ENCODE measurements at regions not wholly inside any gene's neighbourhood (a gene's known extent, or its start where the extent isn't known, plus 50 kb on each side); places are given as distances from the start of the nearest gene placed in this dataset.

- H3K4me3 Mint-ChIP-seq = no peak overlapping the region
- no peaks in the 10 kb centered on the region for H3K4me1 Mint-ChIP-seq (ENCODE audit: low read depth)
- H3K36me3 Mint-ChIP-seq (ENCODE audit: low read depth) = no peaks in the 10 kb centered on the region
- DNase-seq = no peak
- no peak overlapping the region for H3K27ac Mint-ChIP-seq
- no peaks in the 10 kb centered on the region for H3K9me3 Mint-ChIP-seq
- peaks cover 8% of the 10 kb centered on the region for H3K27me3 Mint-ChIP-seq
These were observed 222.7 kb downstream of the C16orf95 start for GRCh38 chr16:87094556-87094865.

DNA sequence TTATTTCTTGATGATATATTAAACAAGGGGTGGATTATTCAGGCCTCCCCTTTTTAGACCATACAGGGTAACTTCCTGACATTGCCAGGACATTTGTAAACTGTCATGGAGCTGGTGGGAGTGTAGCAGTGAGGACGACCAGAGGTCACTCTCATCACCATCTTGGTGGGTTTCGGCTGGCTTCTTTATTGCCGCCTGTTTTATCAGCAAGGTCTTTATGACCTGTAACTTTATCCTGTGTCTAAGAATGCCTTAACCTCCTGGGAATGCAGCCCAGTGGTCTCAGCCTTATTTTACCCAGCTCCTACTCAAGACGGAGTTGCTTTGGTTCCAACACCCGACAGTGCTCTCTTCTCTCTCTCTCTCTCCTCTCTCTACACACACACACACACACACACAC, 221.9 kb downstream of the C16orf95 start:
- Mint-ChIP-seq H3K4me1 (ENCODE audit: low read depth) (no peaks in the 10 kb centered on the region), H3K27ac (no peak overlapping the region), H3K9me3 (no peaks in the 10 kb centered on the region), H3K4me3 (no peak overlapping the region), H3K36me3 (ENCODE audit: low read depth) (no peaks in the 10 kb centered on the region), H3K27me3 (peaks cover 8% of the 10 kb centered on the region)
- no peak for DNase-seq

- no peak overlapping the region for H3K4me3 Mint-ChIP-seq
- H3K4me1 Mint-ChIP-seq (ENCODE audit: low read depth) = no peaks in the 10 kb centered on the region
These were observed 220.4 kb downstream of the C16orf95 start for GRCh38 chr16:87096746-87097333.

GRCh38 chr16:87098361-87098760, 218.8 kb downstream of the C16orf95 start:
- no peak for DNase-seq
- Mint-ChIP-seq H3K27ac (no peak overlapping the region), H3K4me3 (no peak overlapping the region), H3K4me1 (ENCODE audit: low read depth) (no peaks in the 10 kb centered on the region), H3K27me3 (peaks cover 4% of the 10 kb centered on the region), H3K36me3 (ENCODE audit: low read depth) (no peaks in the 10 kb centered on the region), H3K9me3 (no peaks in the 10 kb centered on the region)

More at GRCh38 chr16:87096746-87097333, 220.4 kb downstream of the C16orf95 start:
- Mint-ChIP-seq H3K27me3 (peaks cover 4% of the 10 kb centered on the region), H3K27ac (no peak overlapping the region), H3K36me3 (ENCODE audit: low read depth) (no peaks in the 10 kb centered on the region), H3K9me3 (no peaks in the 10 kb centered on the region)
- DNase-seq = no peak

DNA sequence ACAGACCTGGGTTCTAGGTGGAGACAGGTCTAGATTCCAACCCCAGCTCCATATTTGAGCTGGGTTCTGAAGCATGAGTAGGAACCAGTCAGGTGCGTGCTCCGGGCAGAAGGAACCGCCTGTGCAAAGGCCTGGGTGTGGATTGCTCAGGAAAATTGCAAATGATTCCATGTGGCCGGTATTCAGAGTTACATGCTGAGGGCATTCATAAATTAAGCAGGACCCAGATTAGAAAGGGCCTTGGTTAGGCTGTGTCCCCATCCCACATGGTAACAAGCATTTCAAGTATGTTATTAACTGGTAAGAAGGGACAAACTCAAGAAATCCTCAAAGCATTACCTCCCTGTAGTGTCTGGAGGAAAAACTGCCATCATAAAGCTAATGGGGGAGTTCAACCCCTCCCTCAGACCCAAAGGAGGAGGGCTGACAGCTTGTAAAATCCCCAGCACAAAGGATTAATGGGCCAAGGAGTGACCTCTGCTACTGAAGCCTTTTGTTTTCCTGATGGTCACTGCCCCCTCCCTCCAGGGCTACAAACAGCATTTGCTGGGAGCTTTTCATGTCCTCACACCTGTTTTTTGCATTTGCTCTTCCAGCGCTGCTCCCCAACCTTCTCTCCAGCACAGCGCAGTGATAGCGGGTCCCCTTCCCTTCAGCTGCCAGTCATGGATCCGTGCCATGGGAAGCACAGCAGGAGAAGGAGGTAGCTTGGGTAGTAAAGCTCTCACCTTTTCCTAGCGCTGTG, 218.0 kb downstream of the C16orf95 start:
- Mint-ChIP-seq H3K9me3 (peaks cover under 1% of the 10 kb centered on the region), H3K27me3 (peaks cover 4% of the 10 kb centered on the region), H3K27ac (no peak overlapping the region), H3K36me3 (ENCODE audit: low read depth) (no peaks in the 10 kb centered on the region), H3K4me1 (ENCODE audit: low read depth) (no peaks in the 10 kb centered on the region), H3K4me3 (no peak overlapping the region)
- DNase-seq = no peak

DNA sequence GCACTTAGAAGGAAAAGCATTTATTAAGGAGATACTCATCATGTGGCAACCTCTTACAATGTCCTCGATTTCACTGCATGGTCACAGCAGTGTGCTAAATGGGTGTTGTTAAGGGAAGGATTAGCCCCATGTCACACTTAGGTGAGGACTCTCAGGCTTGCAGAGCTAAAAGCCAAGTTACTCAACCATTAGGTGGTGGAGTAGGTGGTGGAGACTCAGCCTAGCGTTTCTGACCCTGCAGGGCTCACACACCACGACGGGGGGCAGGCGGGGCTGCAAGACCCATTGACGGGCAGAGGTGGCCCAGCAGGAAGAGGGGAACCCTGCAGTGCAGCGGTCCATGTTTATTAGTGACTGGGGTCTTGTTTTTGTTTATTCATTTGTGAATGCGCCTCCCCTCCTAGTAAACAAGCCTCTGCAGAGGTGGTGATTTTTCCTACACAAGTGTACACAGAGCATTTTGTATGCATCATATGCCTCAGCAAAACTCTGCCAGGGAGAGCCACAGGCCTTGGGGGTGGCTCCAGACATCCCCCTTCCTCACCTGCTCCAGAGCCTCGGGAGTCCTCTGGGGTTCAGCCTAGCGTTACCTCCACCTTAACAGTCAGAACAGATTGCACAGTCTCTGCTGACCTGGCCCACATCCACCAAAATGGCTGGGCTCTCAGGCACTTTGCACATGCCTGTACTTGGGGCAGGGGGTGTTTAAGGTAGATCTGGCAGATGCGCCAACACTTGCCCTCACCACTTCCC, 216.7 kb downstream of the C16orf95 start:
- Mint-ChIP-seq H3K36me3 (ENCODE audit: low read depth) (no peaks in the 10 kb centered on the region), H3K4me1 (ENCODE audit: low read depth) (no peaks in the 10 kb centered on the region), H3K4me3 (no peak overlapping the region), H3K27ac (no peak overlapping the region), H3K27me3 (peaks cover 4% of the 10 kb centered on the region), H3K9me3 (peaks cover 2% of the 10 kb centered on the region)
- DNase-seq = no peak

- no peaks in the 10 kb centered on the region for H3K36me3 Mint-ChIP-seq (ENCODE audit: low read depth)
- H3K27me3 Mint-ChIP-seq = peaks cover 11% of the 10 kb centered on the region
- H3K9me3 Mint-ChIP-seq = peaks cover 2% of the 10 kb centered on the region
- no peak for DNase-seq
- no peaks in the 10 kb centered on the region for H3K4me1 Mint-ChIP-seq (ENCODE audit: low read depth)
- H3K27ac Mint-ChIP-seq = no peak overlapping the region
- H3K4me3 Mint-ChIP-seq = no peak overlapping the region
These were observed 215.3 kb downstream of the C16orf95 start for GRCh38 chr16:87101903-87102302.

GRCh38 chr16:87107201-87107600, 210.0 kb downstream of the C16orf95 start:
- H3K4me3 Mint-ChIP-seq = no peak overlapping the region
- no peaks in the 10 kb centered on the region for H3K4me1 Mint-ChIP-seq (ENCODE audit: low read depth)
- no peaks in the 10 kb centered on the region for H3K36me3 Mint-ChIP-seq (ENCODE audit: low read depth)
- no peak overlapping the region for H3K27ac Mint-ChIP-seq
- peaks cover 18% of the 10 kb centered on the region for H3K27me3 Mint-ChIP-seq
- H3K9me3 Mint-ChIP-seq = peaks cover 2% of the 10 kb centered on the region
- no peak for DNase-seq

DNA sequence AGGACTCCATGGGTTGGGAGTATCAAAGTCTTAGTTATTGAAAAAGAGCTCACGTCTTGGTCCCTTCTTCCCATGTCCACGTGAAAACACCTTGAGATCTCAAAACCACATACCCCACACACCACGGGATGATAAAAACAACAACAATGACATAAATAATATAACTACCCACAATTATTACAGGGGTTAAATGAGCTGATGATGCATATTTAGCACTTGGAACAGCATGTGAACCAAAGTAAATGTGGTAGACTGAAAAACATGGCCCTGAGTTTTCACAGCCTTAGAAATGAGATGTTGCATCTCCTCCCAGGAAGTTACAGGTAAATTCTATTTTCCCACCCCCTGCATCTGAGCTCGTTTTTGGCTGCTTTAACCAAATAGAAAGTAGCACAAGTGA, 208.9 kb downstream of the C16orf95 start:
- DNase-seq = no peak
- Mint-ChIP-seq H3K27ac (no peak overlapping the region), H3K27me3 (peaks cover 18% of the 10 kb centered on the region), H3K36me3 (ENCODE audit: low read depth) (no peaks in the 10 kb centered on the region), H3K4me1 (ENCODE audit: low read depth) (no peaks in the 10 kb centered on the region), H3K4me3 (no peak overlapping the region), H3K9me3 (peaks cover 2% of the 10 kb centered on the region)

GRCh38 chr16:87108941-87109340, 208.3 kb downstream of the C16orf95 start:
- Mint-ChIP-seq H3K36me3 (ENCODE audit: low read depth) (no peaks in the 10 kb centered on the region), H3K4me1 (ENCODE audit: low read depth) (no peaks in the 10 kb centered on the region), H3K9me3 (peaks cover 2% of the 10 kb centered on the region), H3K4me3 (no peak overlapping the region), H3K27ac (no peak overlapping the region), H3K27me3 (peaks cover 22% of the 10 kb centered on the region)
- DNase-seq = no peak

GRCh38 chr16:87114832-87115231, 202.4 kb downstream of the C16orf95 start:
- no peaks in the 10 kb centered on the region for H3K4me1 Mint-ChIP-seq (ENCODE audit: low read depth)
- H3K9me3 Mint-ChIP-seq = no peaks in the 10 kb centered on the region
- no peaks in the 10 kb centered on the region for H3K36me3 Mint-ChIP-seq (ENCODE audit: low read depth)
- no peak for DNase-seq
- H3K4me3 Mint-ChIP-seq = no peak overlapping the region
- H3K27me3 Mint-ChIP-seq = peaks cover 26% of the 10 kb centered on the region
- H3K27ac Mint-ChIP-seq = no peak overlapping the region

GRCh38 chr16:87115646-87116045, 201.5 kb downstream of the C16orf95 start:
- Mint-ChIP-seq H3K4me1 (ENCODE audit: low read depth) (no peaks in the 10 kb centered on the region), H3K9me3 (no peaks in the 10 kb centered on the region), H3K27me3 (peaks cover 34% of the 10 kb centered on the region), H3K36me3 (ENCODE audit: low read depth) (no peaks in the 10 kb centered on the region), H3K4me3 (no peak overlapping the region), H3K27ac (no peak overlapping the region)
- DNase-seq = no peak

GRCh38 chr16:87117936-87118335, 199.3 kb downstream of the C16orf95 start:
- H3K9me3 Mint-ChIP-seq = no peaks in the 10 kb centered on the region
- H3K4me3 Mint-ChIP-seq = no peak overlapping the region
- H3K4me1 Mint-ChIP-seq (ENCODE audit: low read depth) = no peaks in the 10 kb centered on the region
- H3K36me3 Mint-ChIP-seq (ENCODE audit: low read depth) = no peaks in the 10 kb centered on the region
- H3K27ac Mint-ChIP-seq = no peak overlapping the region
- no peak for DNase-seq
- H3K27me3 Mint-ChIP-seq = peaks cover 38% of the 10 kb centered on the region

DNA sequence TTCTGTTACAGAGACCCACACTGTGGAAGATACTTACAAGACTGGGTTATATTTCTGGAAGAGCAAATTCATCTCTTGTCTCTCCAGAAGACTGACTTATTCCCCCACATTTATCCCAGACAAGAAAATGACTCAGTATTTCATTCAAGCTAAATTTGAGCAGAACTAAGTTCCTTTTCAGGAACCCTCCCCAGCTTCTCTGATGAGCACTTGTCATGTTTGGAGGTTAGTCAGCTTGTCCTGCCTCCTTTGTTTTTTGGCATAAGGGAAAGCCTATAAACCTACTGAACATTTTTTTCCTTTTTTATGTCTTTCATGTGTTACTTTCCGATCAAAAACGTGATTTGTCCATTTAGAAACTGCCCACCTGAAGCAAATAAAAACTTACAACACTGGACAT, 198.0 kb downstream of the C16orf95 start:
- Mint-ChIP-seq H3K4me1 (ENCODE audit: low read depth) (no peaks in the 10 kb centered on the region), H3K36me3 (ENCODE audit: low read depth) (no peaks in the 10 kb centered on the region), H3K4me3 (no peak overlapping the region), H3K27ac (no peak overlapping the region), H3K9me3 (no peaks in the 10 kb centered on the region), H3K27me3 (peaks cover 34% of the 10 kb centered on the region)
- no peak for DNase-seq

- H3K36me3 Mint-ChIP-seq (ENCODE audit: low read depth) = no peaks in the 10 kb centered on the region
- no peaks in the 10 kb centered on the region for H3K9me3 Mint-ChIP-seq
- H3K4me3 Mint-ChIP-seq = no peak overlapping the region
- no peak overlapping the region for H3K27ac Mint-ChIP-seq
- H3K4me1 Mint-ChIP-seq (ENCODE audit: low read depth) = no peaks in the 10 kb centered on the region
- no peak for DNase-seq
- peaks cover 34% of the 10 kb centered on the region for H3K27me3 Mint-ChIP-seq
These were observed 197.4 kb downstream of the C16orf95 start for GRCh38 chr16:87119748-87120147.
